ENCODE measurements at regions not wholly inside any gene's neighbourhood (a gene's known extent, or its start where the extent isn't known, plus 50 kb on each side); places are given as distances from the start of the nearest gene placed in this dataset.

GRCh38 chr15:37860896-37861295 is 73.5 kb upstream of the TMCO5A start:
- TF ChIP-seq, protein P1, sequence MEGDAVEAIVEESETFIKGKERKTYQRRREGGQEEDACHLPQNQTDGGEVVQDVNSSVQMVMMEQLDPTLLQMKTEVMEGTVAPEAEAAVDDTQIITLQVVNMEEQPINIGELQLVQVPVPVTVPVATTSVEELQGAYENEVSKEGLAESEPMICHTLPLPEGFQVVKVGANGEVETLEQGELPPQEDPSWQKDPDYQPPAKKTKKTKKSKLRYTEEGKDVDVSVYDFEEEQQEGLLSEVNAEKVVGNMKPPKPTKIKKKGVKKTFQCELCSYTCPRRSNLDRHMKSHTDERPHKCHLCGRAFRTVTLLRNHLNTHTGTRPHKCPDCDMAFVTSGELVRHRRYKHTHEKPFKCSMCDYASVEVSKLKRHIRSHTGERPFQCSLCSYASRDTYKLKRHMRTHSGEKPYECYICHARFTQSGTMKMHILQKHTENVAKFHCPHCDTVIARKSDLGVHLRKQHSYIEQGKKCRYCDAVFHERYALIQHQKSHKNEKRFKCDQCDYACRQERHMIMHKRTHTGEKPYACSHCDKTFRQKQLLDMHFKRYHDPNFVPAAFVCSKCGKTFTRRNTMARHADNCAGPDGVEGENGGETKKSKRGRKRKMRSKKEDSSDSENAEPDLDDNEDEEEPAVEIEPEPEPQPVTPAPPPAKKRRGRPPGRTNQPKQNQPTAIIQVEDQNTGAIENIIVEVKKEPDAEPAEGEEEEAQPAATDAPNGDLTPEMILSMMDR (IDR thresholded peaks at IDR 0.05): no peak
- no peak for TF ChIP-seq POLR2A (IDR thresholded peaks at IDR 0.05)
